ENCODE measurements at regions not wholly inside any gene's neighbourhood (a gene's known extent, or its start where the extent isn't known, plus 50 kb on each side); places are given as distances from the start of the nearest gene placed in this dataset.
A peak's percentile ranks its signal among the peaks of the same experiment; 100 is the strongest.

- H3K79me2 ChIP-seq (ENCODE audit: insufficient read depth, low read length), result no peaks in the 10 kb centered on the region
- H3K27me3 ChIP-seq (ENCODE audit: insufficient read depth, low read length, poor library complexity, severe bottlenecking), result no peaks in the 10 kb centered on the region
- H3K4me2 ChIP-seq (ENCODE audit: low read depth, low read length, poor library complexity, severe bottlenecking), result no peak overlapping the region
- no peak for TF ChIP-seq CTCF (conservative IDR thresholded peaks at IDR 0.05; ENCODE audit: low read length)
- H3F3A ChIP-seq (ENCODE audit: low read depth), result peaks cover 18% of the 10 kb centered on the region
- peak overlapping the region; percentile 94 for H3K9ac ChIP-seq (ENCODE audit: low read depth, low read length, poor library complexity, severe bottlenecking)
- H2AFZ ChIP-seq (ENCODE audit: low read length), result no peak overlapping the region
- H3K36me3 ChIP-seq (ENCODE audit: insufficient read depth, low read length), result no peaks in the 10 kb centered on the region
- no peaks in the 10 kb centered on the region for H3K9me2 ChIP-seq (replicated peaks; ENCODE audit: low read depth, low read length)
- H4K20me1 ChIP-seq (ENCODE audit: insufficient read depth, low read length, poor library complexity, severe bottlenecking), result no peaks in the 10 kb centered on the region
- H3K4me3 ChIP-seq (ENCODE audit: low read length, poor library complexity, severe bottlenecking), result no peak overlapping the region
- H3K9me3 ChIP-seq (ENCODE audit: insufficient read depth, low read depth, low read length), result no peaks in the 10 kb centered on the region
- peaks cover 89% of the 10 kb centered on the region for H3K4me1 ChIP-seq (ENCODE audit: insufficient read depth, low read length, poor library complexity, severe bottlenecking)
Measured at GRCh38 chr20:39252035-39252434, 289.9 kb downstream of the DHX35 start.

- Histone ChIP-seq H3K4me1 (ENCODE audit: insufficient read depth, low read length, poor library complexity, severe bottlenecking) (peaks cover 96% of the 10 kb centered on the region), H3K4me3 (ENCODE audit: low read length, poor library complexity, severe bottlenecking) (peak overlapping the region; percentile 53), H3F3A (ENCODE audit: low read depth) (peaks cover 29% of the 10 kb centered on the region), H3K79me2 (ENCODE audit: insufficient read depth, low read length) (no peaks in the 10 kb centered on the region), H3K36me3 (ENCODE audit: insufficient read depth, low read length) (no peaks in the 10 kb centered on the region), H3K9me3 (ENCODE audit: insufficient read depth, low read depth, low read length) (no peaks in the 10 kb centered on the region), H3K4me2 (ENCODE audit: low read depth, low read length, poor library complexity, severe bottlenecking) (peak overlapping the region; percentile 82), H3K27me3 (ENCODE audit: insufficient read depth, low read length, poor library complexity, severe bottlenecking) (no peaks in the 10 kb centered on the region), H2AFZ (ENCODE audit: low read length) (no peak overlapping the region), H3K9ac (ENCODE audit: low read depth, low read length, poor library complexity, severe bottlenecking) (peak overlapping the region; percentile 94), H3K9me2 (replicated peaks; ENCODE audit: low read depth, low read length) (no peaks in the 10 kb centered on the region), H4K20me1 (ENCODE audit: insufficient read depth, low read length, poor library complexity, severe bottlenecking) (no peaks in the 10 kb centered on the region)
- no peak for TF ChIP-seq EZH2phosphoT487 (IDR thresholded peaks at IDR 0.05; ENCODE audit: borderline replicate concordance)
- no peak for TF ChIP-seq CTCF (conservative IDR thresholded peaks at IDR 0.05; ENCODE audit: low read length)
Measured at GRCh38 chr20:39249798-39250197, 287.7 kb downstream of the DHX35 start.

- Histone ChIP-seq H3F3A (ENCODE audit: low read depth) (peaks cover 29% of the 10 kb centered on the region), H3K4me2 (ENCODE audit: low read depth, low read length, poor library complexity, severe bottlenecking) (peak overlapping the region; percentile 82), H4K20me1 (ENCODE audit: insufficient read depth, low read length, poor library complexity, severe bottlenecking) (no peaks in the 10 kb centered on the region), H3K4me3 (ENCODE audit: low read length, poor library complexity, severe bottlenecking) (peak overlapping the region; percentile 53), H3K79me2 (ENCODE audit: insufficient read depth, low read length) (no peaks in the 10 kb centered on the region), H3K4me1 (ENCODE audit: insufficient read depth, low read length, poor library complexity, severe bottlenecking) (peaks cover 98% of the 10 kb centered on the region), H3K27me3 (ENCODE audit: insufficient read depth, low read length, poor library complexity, severe bottlenecking) (no peaks in the 10 kb centered on the region), H3K36me3 (ENCODE audit: insufficient read depth, low read length) (no peaks in the 10 kb centered on the region), H2AFZ (ENCODE audit: low read length) (no peak overlapping the region), H3K9me2 (replicated peaks; ENCODE audit: low read depth, low read length) (no peaks in the 10 kb centered on the region), H3K9ac (ENCODE audit: low read depth, low read length, poor library complexity, severe bottlenecking) (peak overlapping the region; percentile 94), H3K9me3 (ENCODE audit: insufficient read depth, low read depth, low read length) (no peaks in the 10 kb centered on the region)
- no peak for TF ChIP-seq CTCF (conservative IDR thresholded peaks at IDR 0.05; ENCODE audit: low read length)
- no peak for TF ChIP-seq EZH2phosphoT487 (IDR thresholded peaks at IDR 0.05; ENCODE audit: borderline replicate concordance)
Measured at GRCh38 chr20:39248862-39249485, 286.8 kb downstream of the DHX35 start.
